ENCODE measurements at regions not wholly inside any gene's neighbourhood (a gene's known extent, or its start where the extent isn't known, plus 50 kb on each side); places are given as distances from the start of the nearest gene placed in this dataset.

- DNase-seq (ENCODE audit: low spot score) = no peak
- Mint-ChIP-seq H3K4me3 (no peak overlapping the region), H3K27me3 (ENCODE audit: insufficient read depth, low read depth) (peaks cover 38% of the 10 kb centered on the region), H3K27ac (no peak overlapping the region), H3K4me1 (peaks cover 12% of the 10 kb centered on the region), H3K9me3 (peaks cover 2% of the 10 kb centered on the region), H3K36me3 (no peaks in the 10 kb centered on the region)
- H3K4me2 ChIP-seq = no peak overlapping the region
- H3K4me1 ChIP-seq = peaks cover 5% of the 10 kb centered on the region
- no peak overlapping the region for H3K9ac ChIP-seq
- no peaks in the 10 kb centered on the region for H4K20me1 ChIP-seq (ENCODE audit: low read depth)
- peaks cover 47% of the 10 kb centered on the region for H3K27me3 ChIP-seq
- H3K36me3 ChIP-seq = no peaks in the 10 kb centered on the region
- TF ChIP-seq EZH2 (IDR thresholded peaks at IDR 0.05) (no peak), CTCF (IDR thresholded peaks at IDR 0.05) (no peak), EZH2phosphoT487 (IDR thresholded peaks at IDR 0.05) (no peak)
- no peak overlapping the region for H3K27ac ChIP-seq
- no peaks in the 10 kb centered on the region for H3F3A ChIP-seq (ENCODE audit: low read depth)
- no peaks in the 10 kb centered on the region for H3K9me3 ChIP-seq (ENCODE audit: low read depth)
- H3K79me2 ChIP-seq (ENCODE audit: low read depth) = no peaks in the 10 kb centered on the region
- H3K4me3 ChIP-seq = no peak overlapping the region
- H2AFZ ChIP-seq (replicated peaks) = no peak overlapping the region
Observed at GRCh38 chr10:42935466-42935865, 141.4 kb upstream of the RET start.

DNA sequence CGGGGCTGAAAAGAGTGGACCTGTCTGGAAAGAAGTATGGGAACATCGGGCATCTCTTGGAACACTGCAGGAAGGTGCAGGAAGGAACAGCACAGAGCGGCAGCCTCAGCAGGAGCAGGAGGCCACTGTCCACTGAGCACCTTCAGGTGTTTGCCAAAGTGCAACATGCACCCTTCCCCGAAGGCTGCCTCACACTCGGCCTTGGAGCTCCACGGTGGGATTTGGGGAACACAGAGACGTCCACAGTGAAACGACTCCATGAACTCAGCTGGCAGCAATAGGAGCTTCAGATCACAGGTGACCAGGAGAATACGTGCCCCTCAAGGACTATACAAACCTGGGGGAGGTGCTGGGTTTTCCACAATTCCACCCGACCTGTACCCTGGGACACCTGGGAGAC lies 140.3 kb upstream of the RET start:
- peaks cover 12% of the 10 kb centered on the region for H3K4me1 Mint-ChIP-seq

GRCh38 chr10:42937048-42937447 lies 139.8 kb upstream of the RET start:
- H3K36me3 Mint-ChIP-seq = no peaks in the 10 kb centered on the region
- Histone ChIP-seq H3K27ac (no peak overlapping the region), H3K9me3 (ENCODE audit: low read depth) (no peaks in the 10 kb centered on the region), H3K27me3 (peaks cover 44% of the 10 kb centered on the region), H2AFZ (replicated peaks) (no peak overlapping the region), H3K79me2 (ENCODE audit: low read depth) (no peaks in the 10 kb centered on the region), H3K4me1 (peaks cover 5% of the 10 kb centered on the region), H4K20me1 (ENCODE audit: low read depth) (no peaks in the 10 kb centered on the region), H3K9ac (no peak overlapping the region), H3K4me3 (no peak overlapping the region), H3F3A (ENCODE audit: low read depth) (no peaks in the 10 kb centered on the region), H3K36me3 (no peaks in the 10 kb centered on the region), H3K4me2 (no peak overlapping the region)
- no peak for DNase-seq (ENCODE audit: low spot score)
- H3K4me3 Mint-ChIP-seq = no peak overlapping the region
- H3K9me3 Mint-ChIP-seq = no peaks in the 10 kb centered on the region
- no peak overlapping the region for H3K27ac Mint-ChIP-seq
- TF ChIP-seq EZH2 (IDR thresholded peaks at IDR 0.05) (no peak), CTCF (IDR thresholded peaks at IDR 0.05) (no peak), EZH2phosphoT487 (IDR thresholded peaks at IDR 0.05) (no peak)
- peaks cover 34% of the 10 kb centered on the region for H3K27me3 Mint-ChIP-seq (ENCODE audit: insufficient read depth, low read depth)
- peaks cover 12% of the 10 kb centered on the region for H3K4me1 Mint-ChIP-seq

More for the DNA sequence above, 140.3 kb upstream of the RET start:
- DNase-seq (ENCODE audit: low spot score) = no peak
- no peak overlapping the region for H3K4me2 ChIP-seq
- no peak overlapping the region for H3K4me3 ChIP-seq
- no peak overlapping the region for H2AFZ ChIP-seq (replicated peaks)
- peaks cover 38% of the 10 kb centered on the region for H3K27me3 Mint-ChIP-seq (ENCODE audit: insufficient read depth, low read depth)
- H3K36me3 Mint-ChIP-seq = no peaks in the 10 kb centered on the region
- no peaks in the 10 kb centered on the region for H3K36me3 ChIP-seq
- H3K27ac ChIP-seq = no peak overlapping the region
- no peak overlapping the region for H3K27ac Mint-ChIP-seq
- H3K9me3 ChIP-seq (ENCODE audit: low read depth) = no peaks in the 10 kb centered on the region
- no peak overlapping the region for H3K4me3 Mint-ChIP-seq
- no peaks in the 10 kb centered on the region for H3F3A ChIP-seq (ENCODE audit: low read depth)
- TF ChIP-seq EZH2phosphoT487 (IDR thresholded peaks at IDR 0.05) = no peak
- no peak for TF ChIP-seq EZH2 (IDR thresholded peaks at IDR 0.05)
- no peak for TF ChIP-seq CTCF (IDR thresholded peaks at IDR 0.05)
- no peaks in the 10 kb centered on the region for H3K9me3 Mint-ChIP-seq
- H3K9ac ChIP-seq = no peak overlapping the region
- peaks cover 5% of the 10 kb centered on the region for H3K4me1 ChIP-seq
- peaks cover 47% of the 10 kb centered on the region for H3K27me3 ChIP-seq
- H4K20me1 ChIP-seq (ENCODE audit: low read depth) = no peaks in the 10 kb centered on the region
- no peaks in the 10 kb centered on the region for H3K79me2 ChIP-seq (ENCODE audit: low read depth)
